ENCODE measurements at regions not wholly inside any gene's neighbourhood (a gene's known extent, or its start where the extent isn't known, plus 50 kb on each side); places are given as distances from the start of the nearest gene placed in this dataset.

GRCh38 chr10:6778992-6779701, 199.1 kb upstream of the PRKCQ start:
- BruUV-seq (replicated peaks), result no TSS peak
- DNase-seq (ENCODE audit: extremely low read depth in 1 of 4, low spot score in 3 of 4) (no peak), FAIRE-seq (no peak), ATAC-seq (no peak)
- H3K4me2 ChIP-seq (ENCODE audit: insufficient read depth, low read length), result no peak overlapping the region
- H2AFZ ChIP-seq (ENCODE audit: low read depth, low read length), result no peak overlapping the region
- TF ChIP-seq SRSF3 (IDR thresholded peaks at IDR 0.05; ENCODE audit: insufficient read depth, low read length) (no peak), ZNF695 (CRISPR knock-in tag; IDR thresholded peaks at IDR 0.05) (no peak), CREM (IDR thresholded peaks at IDR 0.05; ENCODE audit: low read depth) (no peak), RHOXF2B (CRISPR knock-in tag; conservative IDR thresholded peaks at IDR 0.05) (no peak), GABPB1 (CRISPR knock-in tag; IDR thresholded peaks at IDR 0.05) (no peak)
- CTCF ChIA-PET (ENCODE audit: low intra/inter-chr PET ratio), result no interaction called here
- H4K20me1 ChIP-seq (replicated peaks; ENCODE audit: control insufficient read depth, insufficient read depth, low read length), result no peaks in the 10 kb centered on the region
- POLR2A ChIA-PET, result no interaction called here
- 0% methylated on average over 4 of the region's 4 CpGs for WGBS (ENCODE audit: insufficient coverage, low coverage, missing lambda C conversion rate)
- H3K4me1 ChIP-seq (replicated peaks in 1 of 2; ENCODE audit: control insufficient read depth in 2 of 2, insufficient read depth in 2 of 2, low read length in 2 of 2), result no peaks in the 10 kb centered on the region
- no peaks in the 10 kb centered on the region; a peak in 4 of 5 replicates for H3K27me3 ChIP-seq (ENCODE audit: control insufficient read depth in 2 of 2, insufficient read depth in 2 of 2, low read length in 2 of 2)
- H3K9me1 ChIP-seq (ENCODE audit: control insufficient read depth, insufficient read depth, low read length), result no peaks in the 10 kb centered on the region
- no peaks in the 10 kb centered on the region for H3K36me3 ChIP-seq (ENCODE audit: control insufficient read depth, insufficient read depth, low read length)
- intact Hi-C loops (cut with micrococcal nuclease), result no loop called here
- no peak overlapping the region for H3K4me3 ChIP-seq
- H3K79me2 ChIP-seq (ENCODE audit: control insufficient read depth, insufficient read depth, low read length), result no peaks in the 10 kb centered on the region
- in situ Hi-C loops (cut with MboI), result no loop called here
- no peak overlapping the region for H3K27ac ChIP-seq (ENCODE audit: extremely low read depth, low read depth, low read length)
- no peak overlapping the region for H3K9ac ChIP-seq (ENCODE audit: insufficient read depth in 1 of 2, low read depth in 2 of 2, low read length in 2 of 2)
- no peaks in the 10 kb centered on the region; the same call in 1 of the 2 replicates for H3K9me3 ChIP-seq (replicated peaks; ENCODE audit: control insufficient read depth, insufficient read depth, low read depth, low read length)

- no peak for DNase-seq (ENCODE audit: extremely low read depth in 1 of 4, low spot score in 3 of 4)
- ATAC-seq, result no peak
- intact Hi-C loops (cut with micrococcal nuclease), result no loop called here
- no TSS peak for BruUV-seq (replicated peaks)
- H4K20me1 ChIP-seq (replicated peaks; ENCODE audit: control insufficient read depth, insufficient read depth, low read length), result no peaks in the 10 kb centered on the region
- in situ Hi-C loops (cut with MboI), result no loop called here
- no peak overlapping the region for H3K9ac ChIP-seq (ENCODE audit: insufficient read depth in 1 of 2, low read depth in 2 of 2, low read length in 2 of 2)
- H3K27me3 ChIP-seq (ENCODE audit: control insufficient read depth in 2 of 2, insufficient read depth in 2 of 2, low read length in 2 of 2), result peaks cover 0 to 6% of the 10 kb centered on the region in 2 experiments; a peak in 4 of 5 replicates
- no peaks in the 10 kb centered on the region for H3K9me1 ChIP-seq (ENCODE audit: control insufficient read depth, insufficient read depth, low read length)
- H2AFZ ChIP-seq (ENCODE audit: low read depth, low read length), result no peak overlapping the region
- ChIA-PET POLR2A (no interaction called here), CTCF (ENCODE audit: low intra/inter-chr PET ratio) (no interaction called here)
- no peaks in the 10 kb centered on the region for H3K9me3 ChIP-seq (replicated peaks; ENCODE audit: control insufficient read depth, insufficient read depth, low read depth, low read length)
- no peak overlapping the region for H3K4me2 ChIP-seq (ENCODE audit: insufficient read depth, low read length)
- H3K79me2 ChIP-seq (ENCODE audit: control insufficient read depth, insufficient read depth, low read length), result no peaks in the 10 kb centered on the region
- H3K4me3 ChIP-seq, result no peak overlapping the region
- WGBS (ENCODE audit: insufficient coverage, low coverage, missing lambda C conversion rate), result 0% methylated on average over 5 of the region's 5 CpGs
- no peak for TF ChIP-seq ZNF407 (IDR thresholded peaks at IDR 0.05; ENCODE audit: low read depth)
- TF ChIP-seq HDAC6 (IDR thresholded peaks at IDR 0.05; ENCODE audit: low read depth, low read length), result no peak
- H3K36me3 ChIP-seq (ENCODE audit: control insufficient read depth, insufficient read depth, low read length), result no peaks in the 10 kb centered on the region
- H3K27ac ChIP-seq (ENCODE audit: extremely low read depth, low read depth, low read length), result no peak overlapping the region
- no peaks in the 10 kb centered on the region for H3K4me1 ChIP-seq (replicated peaks in 1 of 2; ENCODE audit: control insufficient read depth in 2 of 2, insufficient read depth in 2 of 2, low read length in 2 of 2)
- no peak for FAIRE-seq
Observed at GRCh38 chr10:6776170-6776569, 196.1 kb upstream of the PRKCQ start.
